GM18868 (cell line): ENCODE measurements at regions not wholly inside any gene's neighbourhood (a gene's known extent, or its start where the extent isn't known, plus 50 kb on each side); places are given as distances from the start of the nearest gene placed in this dataset.
"Not testable (repeated sequence)": the region's sequence is repeated elsewhere in the genome, so short reads cannot be mapped to it uniquely, and the experiment has no call there.

Source experiments
- ATAC-seq: cut with Tn5 transposase; IDR thresholded peaks from one replicate; pipeline ENCODE4 v1.9.1; 2021; ENCODE audit warnings: mild to moderate bottlenecking, moderate library complexity; ENCODE audit not compliant: unreplicated experiment

GRCh38 chr4:138460477-138461414 lies 218.6 kb upstream of the SLC7A11 start:
- ATAC-seq, result no peak

- ATAC-seq, result no peak
These were observed 216.6 kb upstream of the SLC7A11 start for GRCh38 chr4:138458751-138459150.

GRCh38 chr4:138456349-138456748 lies 214.2 kb upstream of the SLC7A11 start:
- not testable (repeated sequence) for ATAC-seq

DNA sequence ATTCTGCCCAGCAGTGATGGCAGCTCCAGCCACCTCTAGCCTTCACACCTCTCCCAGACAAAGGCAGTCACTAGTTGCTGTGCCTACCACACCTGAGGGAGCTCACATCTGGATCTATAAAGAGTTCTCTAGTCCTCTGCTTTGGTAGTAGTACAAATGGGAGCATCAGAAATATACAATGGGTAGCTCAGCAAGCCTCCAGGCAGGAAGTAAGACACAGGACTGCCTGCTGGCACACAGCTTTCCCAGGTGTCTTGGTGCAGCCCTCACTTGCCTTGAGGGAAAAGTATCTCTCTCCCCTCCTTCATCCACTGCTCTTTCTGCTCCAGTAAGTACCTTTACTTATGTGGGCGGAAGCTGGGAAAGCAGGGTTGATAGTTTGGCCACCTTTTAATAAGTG lies 212.9 kb upstream of the SLC7A11 start:
- ATAC-seq, result no peak

DNA sequence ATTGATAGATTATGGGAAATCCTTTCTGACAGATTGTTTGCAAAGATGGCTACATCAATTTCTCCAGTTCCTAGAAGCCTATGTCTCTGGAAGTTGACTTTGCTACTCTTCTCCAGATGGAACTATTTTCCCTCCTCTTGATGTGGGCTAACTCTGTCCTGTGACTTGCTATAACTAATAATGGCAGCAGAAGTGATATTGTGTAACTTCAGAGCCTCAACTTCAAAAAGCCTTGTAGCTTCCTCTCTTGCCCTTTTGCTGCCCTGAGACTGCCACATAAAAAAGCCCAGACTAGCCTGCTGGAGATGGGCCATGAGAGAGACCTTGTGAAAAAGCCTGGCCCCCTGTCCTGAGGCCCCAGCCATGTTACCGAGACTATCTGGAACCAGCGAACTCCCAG lies 210.7 kb upstream of the SLC7A11 start:
- ATAC-seq, result no peak

DNA sequence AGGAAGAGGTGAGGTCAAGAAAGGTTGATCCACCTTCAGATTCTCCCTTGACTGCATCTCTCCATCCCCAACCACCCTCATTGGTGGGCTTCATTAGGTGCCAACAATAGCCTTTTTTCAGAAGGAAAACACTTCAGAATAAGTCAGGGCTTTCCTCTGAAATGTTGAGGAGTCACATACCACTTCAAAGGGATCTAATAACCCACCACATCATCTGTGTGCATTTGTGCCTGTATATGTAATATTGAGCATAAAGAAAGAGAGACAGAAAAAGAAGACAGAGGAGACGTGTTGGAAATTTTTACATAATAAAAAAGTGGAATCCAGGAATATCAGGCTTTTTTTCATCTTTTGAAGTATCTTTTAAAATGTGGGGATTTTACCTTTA lies 209.1 kb upstream of the SLC7A11 start:
- no peak for ATAC-seq

DNA sequence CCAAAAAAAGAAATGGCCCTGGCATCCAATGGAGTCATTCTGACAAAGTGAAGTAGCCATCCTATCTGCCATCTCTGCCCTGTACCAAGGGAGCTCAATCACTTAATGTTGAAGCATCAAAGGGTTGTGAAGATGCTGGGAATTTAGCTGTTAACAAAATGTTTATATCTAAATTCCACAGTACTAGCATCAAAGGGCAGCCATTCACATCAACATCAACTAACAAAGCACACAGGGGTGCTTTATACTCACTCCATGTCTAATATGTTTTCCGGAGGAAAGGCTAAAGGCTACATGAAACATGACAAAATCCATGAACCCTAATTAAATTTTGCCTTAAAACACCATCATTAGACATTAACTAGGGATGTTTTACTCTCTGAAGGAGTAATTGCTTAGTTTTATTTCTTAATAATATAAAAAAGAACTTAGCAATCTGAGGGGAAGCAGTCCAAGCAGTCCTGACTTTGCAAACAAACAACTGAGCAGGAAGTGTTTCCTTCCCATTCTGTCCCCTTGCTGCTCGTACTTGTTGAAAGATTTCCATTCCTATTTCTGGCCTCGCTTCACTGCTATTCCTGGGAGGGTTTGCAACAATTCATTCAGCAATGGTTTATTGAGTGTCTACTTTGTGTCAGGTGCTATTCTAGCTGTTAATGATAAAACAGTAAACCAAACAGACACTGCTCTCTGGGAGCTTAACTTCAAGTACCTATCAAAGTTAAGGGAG lies 208.6 kb upstream of the SLC7A11 start:
- ATAC-seq, result no peak

GRCh38 chr4:138449938-138450337 lies 207.8 kb upstream of the SLC7A11 start:
- ATAC-seq, result no peak

DNA sequence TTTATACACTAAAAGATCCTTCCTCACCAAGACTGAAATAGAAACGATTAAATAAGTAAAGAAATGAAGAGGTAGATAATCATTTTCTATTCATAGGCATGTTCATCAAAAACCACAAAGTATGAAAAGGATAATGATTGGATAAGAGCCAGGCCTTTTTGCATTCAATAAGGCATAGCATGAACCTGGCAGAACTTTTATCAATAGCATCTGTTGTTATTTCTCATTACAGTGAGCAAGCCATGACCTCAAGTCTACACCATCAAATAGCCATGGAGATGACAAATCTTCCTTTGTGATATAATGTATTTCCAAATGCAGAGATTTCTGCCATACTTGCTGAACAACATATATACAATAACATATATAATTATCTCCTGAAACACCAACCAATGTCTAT lies 206.0 kb upstream of the SLC7A11 start:
- ATAC-seq, result no peak

- no peak for ATAC-seq
These were observed 204.3 kb upstream of the SLC7A11 start for GRCh38 chr4:138446456-138446855.

DNA sequence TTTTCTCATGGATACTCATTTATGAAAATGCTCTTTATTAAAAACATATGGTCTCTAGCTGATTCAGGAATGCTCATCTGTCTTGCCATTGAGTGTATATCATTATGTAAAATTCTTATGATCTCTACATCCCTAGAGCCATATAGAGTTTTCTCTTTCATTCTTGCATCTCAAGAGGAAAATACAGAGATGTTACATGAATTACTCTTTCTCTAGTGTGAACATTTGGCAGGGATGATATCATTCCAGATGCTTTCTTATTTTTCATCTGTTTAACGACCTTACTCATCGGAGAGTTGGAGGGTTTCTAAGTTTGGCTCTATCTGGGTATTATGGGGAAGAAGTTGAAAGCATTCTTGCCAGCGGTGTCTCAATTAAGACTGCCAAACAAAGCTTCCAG lies 202.9 kb upstream of the SLC7A11 start:
- ATAC-seq, result no peak

DNA sequence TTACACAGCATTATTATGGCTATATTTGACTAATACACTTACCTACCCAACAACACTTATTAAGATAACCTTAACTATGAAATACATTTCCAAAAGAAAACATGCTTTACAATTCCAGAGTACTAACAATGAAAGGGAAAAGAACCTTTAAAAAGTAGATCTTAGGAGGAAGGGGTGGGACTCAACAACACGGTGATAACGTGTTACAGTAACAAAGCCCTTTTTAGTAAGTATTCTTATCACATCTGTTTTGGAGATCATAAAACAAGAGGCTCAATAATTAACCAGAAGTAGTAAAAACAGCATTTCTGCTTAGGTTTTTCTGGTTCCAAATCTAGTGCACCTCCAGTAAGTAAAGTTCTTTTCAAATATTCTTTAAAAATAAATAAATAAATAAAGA lies 202.1 kb upstream of the SLC7A11 start:
- ATAC-seq, result no peak

DNA sequence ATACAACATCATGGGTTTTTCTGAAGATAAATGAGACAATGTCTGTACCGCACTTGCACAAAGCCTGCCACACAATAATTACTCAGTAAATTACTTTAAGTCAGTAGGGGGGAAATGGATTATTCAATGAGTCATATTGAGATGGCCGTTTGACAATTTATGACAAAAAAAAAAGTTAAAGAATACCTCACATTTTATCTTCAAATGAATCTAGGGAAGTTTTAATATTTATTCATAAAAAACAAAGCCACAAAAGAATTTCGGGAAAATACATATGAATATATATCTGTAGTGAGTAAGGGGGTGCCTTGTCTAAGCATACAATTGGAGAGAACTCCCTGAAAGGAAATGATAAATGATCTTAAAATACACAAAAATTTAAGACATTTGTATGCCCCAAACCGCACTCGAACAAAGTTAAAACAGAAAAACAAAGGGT lies 197.0 kb upstream of the SLC7A11 start:
- no peak for ATAC-seq

DNA sequence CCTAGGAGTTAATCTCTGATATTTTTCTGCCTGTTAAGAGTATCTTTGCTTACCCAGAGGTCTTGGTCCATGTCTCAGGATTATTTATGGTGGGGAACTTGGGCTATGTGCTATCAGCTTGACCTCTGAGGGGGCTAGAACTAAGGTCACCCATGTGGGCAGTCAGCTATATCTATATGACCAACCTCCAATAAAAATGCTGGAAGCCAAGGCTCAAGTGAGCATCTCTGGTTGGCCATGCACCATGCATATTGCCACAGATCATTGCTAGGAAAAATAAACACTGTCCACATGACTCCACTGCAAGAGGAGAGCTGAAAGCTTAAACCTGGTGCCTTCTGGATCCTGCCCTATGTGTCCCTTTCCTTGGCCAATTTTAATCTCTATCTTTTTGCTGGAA lies 196.5 kb upstream of the SLC7A11 start:
- ATAC-seq, result no peak

GRCh38 chr4:138437263-138437851 lies 195.2 kb upstream of the SLC7A11 start:
- ATAC-seq, result no peak

DNA sequence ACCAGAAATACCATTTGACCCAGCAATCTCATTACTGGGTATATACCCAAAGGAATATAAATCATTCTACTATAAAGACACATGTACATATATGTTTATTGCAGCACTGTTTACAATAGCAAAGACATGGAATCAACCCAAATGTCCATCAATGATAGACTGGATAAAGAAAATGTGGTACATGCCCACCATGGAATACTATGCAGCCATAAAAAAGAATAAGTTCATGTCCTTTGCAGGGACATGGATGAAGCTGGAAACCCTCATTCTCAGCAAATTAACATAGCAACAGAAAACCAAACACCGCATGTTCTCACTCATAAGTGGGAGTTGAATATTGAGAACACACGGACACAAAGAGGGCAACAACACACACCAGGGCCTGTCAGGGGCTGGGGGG lies 193.6 kb upstream of the SLC7A11 start:
- not testable (repeated sequence) for ATAC-seq

DNA sequence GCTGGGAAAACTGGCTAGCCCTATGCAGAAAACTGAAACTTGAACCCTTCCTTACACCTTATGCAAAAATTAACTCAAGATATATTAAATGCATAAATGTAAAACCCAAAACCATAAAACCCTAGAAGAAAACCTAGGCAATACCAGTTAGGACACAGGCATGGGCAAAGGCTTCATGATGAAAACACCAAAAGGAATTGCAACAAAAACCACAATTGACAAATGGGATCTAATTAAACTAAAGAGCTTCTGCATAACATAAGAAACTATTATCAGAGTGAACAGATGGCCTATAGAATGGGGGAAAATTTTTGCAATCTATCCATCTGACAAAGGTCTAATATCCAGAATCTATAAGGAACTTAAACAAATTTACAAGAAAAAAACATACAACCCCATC lies 192.9 kb upstream of the SLC7A11 start:
- ATAC-seq, result not testable (repeated sequence)

GRCh38 chr4:138428611-138429010 lies 186.5 kb upstream of the SLC7A11 start:
- ATAC-seq, result no peak

DNA sequence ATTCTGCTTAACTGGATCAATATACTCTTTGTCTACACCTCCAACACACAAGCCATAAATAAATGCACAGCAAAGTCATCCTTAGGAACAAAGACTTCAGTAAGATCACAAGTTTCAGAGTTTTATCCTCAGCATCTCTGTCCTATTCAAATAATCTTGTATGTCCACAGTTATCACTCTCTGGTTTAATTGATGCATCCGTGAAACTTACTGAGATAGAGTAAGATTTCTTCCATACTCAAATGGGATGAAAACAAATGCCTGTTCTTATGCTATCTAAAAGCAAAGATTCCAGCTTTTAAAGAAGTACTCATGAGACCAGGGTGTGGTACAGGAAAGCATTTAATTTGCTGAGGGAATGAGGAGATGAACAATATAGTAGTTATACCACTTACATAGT lies 184.6 kb upstream of the SLC7A11 start:
- no peak for ATAC-seq

DNA sequence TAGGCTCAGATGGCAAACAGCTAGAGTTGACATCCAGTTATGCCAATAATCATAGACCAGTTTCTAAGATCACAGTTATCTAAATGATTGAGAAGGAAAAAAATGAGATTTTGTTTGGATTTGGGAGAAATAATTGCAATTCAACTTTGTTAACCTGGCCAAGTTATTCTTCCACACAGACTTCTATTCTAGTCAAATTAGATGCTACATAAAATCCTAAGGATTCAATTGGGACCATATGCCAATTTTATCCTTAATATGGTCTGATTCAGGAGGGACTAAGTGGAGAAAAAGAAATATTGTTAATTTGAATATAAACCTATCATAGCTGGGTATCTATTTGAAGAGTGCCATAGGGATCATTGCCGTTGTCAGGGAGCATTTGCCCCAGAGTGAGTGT lies 178.3 kb upstream of the SLC7A11 start:
- no peak for ATAC-seq

GRCh38 chr4:138414202-138414601 lies 172.1 kb upstream of the SLC7A11 start:
- peak; percentile 50 for ATAC-seq

- ATAC-seq, result no peak
These were observed 171.1 kb upstream of the SLC7A11 start for GRCh38 chr4:138413273-138413672.
